Activated CD4-positive, alpha-beta T cell treated with anti-CD3 and anti-CD28 coated beads, Interleukin-2, amount 10 ng/mL, durations not matched to agents 7 days and 5 days (primary cell): ENCODE measurements at regions not wholly inside any gene's neighbourhood (a gene's known extent, or its start where the extent isn't known, plus 50 kb on each side); places are given as distances from the start of the nearest gene placed in this dataset.

ENCODE experiments used
- CTCF ChIA-PET: fragments of 350-600 bp; sonication (Branson Sonifier 250); formaldehyde crosslinking; loops from one replicate; lab custom pipeline; 2021; ENCODE audit warnings: antibody characterized with exemption; lab: Charles Lee
- POLR2A ChIA-PET: fragments of 350-600 bp; sonication (Branson Sonifier 250); formaldehyde crosslinking; loops from one replicate; lab custom pipeline; 2021; ENCODE audit warnings: antibody characterized with exemption; lab: Charles Lee
- DNase-seq: peaks from one replicate; pipeline ENCODE4 v3.0.0-alpha.2; 2020
- H3K27ac Mint-ChIP-seq: one replicate; pipeline ENCODE4 v1.8.0; 2021; ENCODE audit warnings: mild to moderate bottlenecking, moderate library complexity, mixed read lengths
- H3K27me3 Mint-ChIP-seq: one replicate; pipeline ENCODE4 v1.8.0; 2021; ENCODE audit warnings: mixed read lengths
- H3K36me3 Mint-ChIP-seq: one replicate; pipeline ENCODE4 v1.8.0; 2021; ENCODE audit warnings: low read depth, mixed read lengths
- H3K4me1 Mint-ChIP-seq: one replicate; pipeline ENCODE4 v1.8.0; 2021; ENCODE audit warnings: mixed read lengths
- H3K4me3 Mint-ChIP-seq: one replicate; pipeline ENCODE4 v1.8.0; 2021; ENCODE audit warnings: mild to moderate bottlenecking, moderate library complexity, mixed read lengths
- H3K9me3 Mint-ChIP-seq: one replicate; pipeline ENCODE4 v1.8.0; 2021; ENCODE audit warnings: mixed read lengths

DNA sequence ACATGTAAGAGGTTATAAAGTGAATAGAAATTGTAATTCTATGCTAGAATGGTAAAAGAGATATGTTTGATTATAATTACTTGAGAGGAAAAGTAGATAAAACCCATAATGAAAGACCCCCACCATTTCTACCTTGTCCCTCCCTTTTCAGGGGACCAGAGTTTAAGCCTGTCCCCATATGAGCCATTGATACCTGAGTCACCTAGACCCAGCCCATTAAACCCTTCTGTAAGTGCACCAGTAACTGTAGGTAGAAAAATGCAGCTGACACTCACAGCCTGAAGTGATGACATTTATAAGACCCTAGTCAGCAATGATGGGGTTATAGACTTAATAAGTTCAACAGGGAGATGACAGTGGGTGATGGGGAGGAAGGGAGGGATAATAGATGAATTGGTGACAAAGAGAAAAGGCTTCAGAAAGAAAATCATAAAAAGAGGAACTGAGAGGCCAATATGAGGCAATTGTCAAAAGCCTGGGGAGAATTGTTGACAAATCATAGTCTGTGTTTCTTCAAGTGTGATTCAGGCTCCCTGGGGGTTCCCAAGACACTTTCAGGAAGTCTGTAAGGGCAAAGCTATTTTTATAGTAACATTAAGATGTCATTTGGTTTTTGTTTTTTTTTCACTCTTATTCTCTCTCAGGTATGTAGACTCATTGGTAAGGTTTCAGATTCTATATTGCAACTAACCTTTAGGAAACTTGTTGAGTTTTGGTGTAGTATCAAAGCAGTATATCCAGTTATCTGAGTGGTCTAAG, 544.2 kb downstream of the SATB2 start:
- ChIA-PET POLR2A (no interaction called here), CTCF (no interaction called here)
- Mint-ChIP-seq H3K4me3 (no peak overlapping the region), H3K27me3 (no peaks in the 10 kb centered on the region), H3K36me3 (no peaks in the 10 kb centered on the region), H3K27ac (no peak overlapping the region), H3K9me3 (no peaks in the 10 kb centered on the region), H3K4me1 (no peaks in the 10 kb centered on the region)
- DNase-seq, result no peak

- Mint-ChIP-seq H3K36me3 (no peaks in the 10 kb centered on the region), H3K27me3 (no peaks in the 10 kb centered on the region)
- CTCF ChIA-PET, result no interaction called here
These were observed 548.0 kb downstream of the SATB2 start for GRCh38 chr2:198909525-198910267.

GRCh38 chr2:198905881-198906612, 551.7 kb downstream of the SATB2 start:
- POLR2A ChIA-PET, result no interaction called here
- no peaks in the 10 kb centered on the region for H3K9me3 Mint-ChIP-seq
- H3K27me3 Mint-ChIP-seq, result no peaks in the 10 kb centered on the region
- no peaks in the 10 kb centered on the region for H3K36me3 Mint-ChIP-seq
- CTCF ChIA-PET, result no interaction called here
- no peak for DNase-seq
- no peak overlapping the region for H3K27ac Mint-ChIP-seq
- no peaks in the 10 kb centered on the region for H3K4me1 Mint-ChIP-seq
- H3K4me3 Mint-ChIP-seq, result no peak overlapping the region

More at GRCh38 chr2:198909525-198910267, 548.0 kb downstream of the SATB2 start:
- DNase-seq, result no peak
- Mint-ChIP-seq H3K4me1 (no peaks in the 10 kb centered on the region), H3K9me3 (no peaks in the 10 kb centered on the region), H3K27ac (no peak overlapping the region), H3K4me3 (no peak overlapping the region)
- POLR2A ChIA-PET, result no interaction called here

DNA sequence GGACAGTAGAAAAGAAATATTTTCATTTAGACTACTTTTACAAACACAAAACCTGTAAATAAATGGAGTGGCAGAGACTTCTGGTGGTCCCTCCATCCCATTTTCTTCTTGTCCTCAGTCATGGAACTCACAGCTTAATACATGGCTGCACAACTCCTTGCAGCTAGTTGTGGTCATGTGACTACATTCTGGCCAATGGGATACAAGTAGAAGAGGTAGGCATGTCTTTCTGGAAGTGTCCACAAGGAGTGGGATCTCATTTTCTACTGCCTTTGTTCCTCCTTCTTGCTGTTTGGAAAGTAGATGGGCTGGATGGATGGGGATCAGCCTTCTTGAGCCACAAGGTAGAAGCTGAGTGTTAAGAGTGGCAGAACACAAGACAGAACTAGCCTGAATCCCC, 555.8 kb downstream of the SATB2 start:
- Mint-ChIP-seq H3K27me3 (no peaks in the 10 kb centered on the region), H3K9me3 (no peaks in the 10 kb centered on the region), H3K27ac (no peak overlapping the region), H3K4me3 (no peak overlapping the region), H3K4me1 (no peaks in the 10 kb centered on the region), H3K36me3 (no peaks in the 10 kb centered on the region)
- ChIA-PET POLR2A (no interaction called here), CTCF (no interaction called here)
- DNase-seq, result no peak

DNA sequence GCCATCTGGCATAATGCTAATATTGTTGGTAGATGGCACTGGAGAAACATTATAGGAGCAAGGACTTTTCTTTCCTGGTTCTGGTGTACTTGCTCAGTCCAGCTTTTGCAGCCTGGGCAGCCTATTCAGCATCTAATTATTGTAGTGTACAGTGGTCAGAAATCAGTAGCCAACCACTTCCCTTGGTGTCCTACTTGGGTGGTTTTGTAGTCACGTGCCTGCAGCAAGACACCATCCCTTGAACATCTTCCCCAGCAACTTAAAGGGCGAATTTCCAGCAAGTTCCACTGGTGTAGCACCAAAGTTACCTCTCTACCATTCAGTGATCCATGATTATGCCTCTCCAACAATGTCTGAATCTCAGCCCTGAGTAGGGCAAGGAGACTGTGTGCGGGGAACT, 557.6 kb downstream of the SATB2 start:
- no peak for DNase-seq
- no peak overlapping the region for H3K27ac Mint-ChIP-seq
- no peaks in the 10 kb centered on the region for H3K4me1 Mint-ChIP-seq
- no peaks in the 10 kb centered on the region for H3K9me3 Mint-ChIP-seq
- CTCF ChIA-PET, result interaction anchor here (0.6 kb wide), 1 partner anchor 29 kb away, joined by 3 read pairs; no protein-coding TSS in a partner anchor
- no peaks in the 10 kb centered on the region for H3K36me3 Mint-ChIP-seq
- POLR2A ChIA-PET, result no interaction called here
- no peaks in the 10 kb centered on the region for H3K27me3 Mint-ChIP-seq
- no peak overlapping the region for H3K4me3 Mint-ChIP-seq

DNA sequence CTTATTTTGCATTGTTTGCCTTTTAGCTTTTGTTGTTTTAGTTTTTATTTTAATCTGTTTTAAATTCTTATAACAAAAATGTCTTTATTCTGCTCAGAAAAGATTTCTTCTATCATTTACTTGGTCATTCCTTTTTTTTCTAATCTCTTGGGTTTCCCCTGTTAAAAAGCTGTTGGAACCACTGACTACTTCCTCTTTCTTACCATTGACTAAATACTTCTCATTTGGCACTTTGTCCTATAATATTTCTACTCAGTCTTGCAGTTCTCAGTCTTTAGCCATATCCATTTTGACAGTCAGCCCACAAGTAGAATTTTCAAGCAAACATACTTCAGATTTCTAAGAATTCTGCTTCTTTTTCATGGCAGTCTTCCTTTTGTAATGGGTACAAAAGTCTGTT, 567.2 kb downstream of the SATB2 start:
- Mint-ChIP-seq H3K27ac (no peak overlapping the region), H3K4me3 (no peak overlapping the region), H3K27me3 (no peaks in the 10 kb centered on the region), H3K36me3 (no peaks in the 10 kb centered on the region), H3K9me3 (no peaks in the 10 kb centered on the region), H3K4me1 (no peaks in the 10 kb centered on the region)
- DNase-seq, result no peak
- ChIA-PET CTCF (no interaction called here), POLR2A (no interaction called here)

DNA sequence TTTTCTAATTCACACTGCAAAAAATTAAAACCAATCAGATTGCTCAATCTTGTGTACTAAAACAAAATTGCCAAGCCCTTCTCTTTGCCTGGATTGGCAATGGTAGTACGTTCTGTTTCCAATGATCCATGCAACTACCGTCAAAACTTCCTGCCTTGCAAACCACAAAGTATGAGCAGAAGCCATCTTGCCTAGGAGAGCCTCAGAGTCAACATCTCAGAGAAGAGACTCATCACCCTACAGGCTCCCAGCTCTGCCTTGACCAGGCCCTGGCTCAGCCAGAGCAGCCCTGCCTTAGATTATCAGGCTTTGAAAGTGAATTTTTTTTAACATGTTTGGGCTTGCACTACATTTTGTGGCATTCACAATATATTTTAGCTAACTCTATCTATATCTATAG, 574.1 kb downstream of the SATB2 start:
- no peak for DNase-seq
- Mint-ChIP-seq H3K27me3 (no peaks in the 10 kb centered on the region), H3K9me3 (no peaks in the 10 kb centered on the region), H3K27ac (no peak overlapping the region), H3K4me3 (no peak overlapping the region), H3K4me1 (no peaks in the 10 kb centered on the region), H3K36me3 (no peaks in the 10 kb centered on the region)
- ChIA-PET CTCF (no interaction called here), POLR2A (no interaction called here)

GRCh38 chr2:198880986-198881385, 576.8 kb downstream of the SATB2 start:
- Mint-ChIP-seq H3K9me3 (no peaks in the 10 kb centered on the region), H3K36me3 (no peaks in the 10 kb centered on the region), H3K27ac (no peak overlapping the region), H3K27me3 (no peaks in the 10 kb centered on the region), H3K4me1 (no peaks in the 10 kb centered on the region), H3K4me3 (no peak overlapping the region)
- ChIA-PET POLR2A (no interaction called here), CTCF (no interaction called here)
- DNase-seq, result no peak

GRCh38 chr2:198880421-198880820, 577.3 kb downstream of the SATB2 start:
- Mint-ChIP-seq H3K4me3 (no peak overlapping the region), H3K9me3 (no peaks in the 10 kb centered on the region), H3K27ac (no peak overlapping the region), H3K36me3 (no peaks in the 10 kb centered on the region), H3K4me1 (no peaks in the 10 kb centered on the region), H3K27me3 (no peaks in the 10 kb centered on the region)
- ChIA-PET CTCF (no interaction called here), POLR2A (no interaction called here)
- DNase-seq, result no peak

DNA sequence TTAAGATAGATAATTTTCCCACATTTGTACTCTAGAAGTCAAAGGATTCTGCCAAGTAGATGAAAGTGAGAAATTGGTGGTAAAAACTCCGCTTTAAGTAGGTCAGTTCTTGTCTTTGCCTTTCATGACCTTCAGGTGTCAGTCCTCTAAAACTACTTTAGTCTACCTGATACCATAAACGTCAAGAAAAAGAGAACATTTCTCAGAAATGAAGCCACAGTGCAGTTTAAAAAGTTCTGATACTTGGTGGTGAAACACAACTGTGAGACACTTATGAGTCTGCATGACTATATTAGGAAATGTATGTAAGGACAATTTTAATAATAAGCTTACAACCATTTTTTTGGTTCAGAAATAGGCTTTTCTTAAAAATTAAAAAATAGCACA, 583.3 kb downstream of the SATB2 start:
- H3K27ac Mint-ChIP-seq, result no peak overlapping the region
- ChIA-PET POLR2A (no interaction called here), CTCF (no interaction called here)
- H3K27me3 Mint-ChIP-seq, result no peaks in the 10 kb centered on the region
- H3K4me1 Mint-ChIP-seq, result no peaks in the 10 kb centered on the region
- peaks cover 5% of the 10 kb centered on the region for H3K9me3 Mint-ChIP-seq
- H3K36me3 Mint-ChIP-seq, result no peaks in the 10 kb centered on the region
- H3K4me3 Mint-ChIP-seq, result no peak overlapping the region
- DNase-seq, result no peak

- DNase-seq, result no peak
- Mint-ChIP-seq H3K27ac (no peak overlapping the region), H3K4me1 (no peaks in the 10 kb centered on the region), H3K4me3 (no peak overlapping the region), H3K27me3 (no peaks in the 10 kb centered on the region), H3K9me3 (peaks cover 5% of the 10 kb centered on the region), H3K36me3 (no peaks in the 10 kb centered on the region)
- POLR2A ChIA-PET, result no interaction called here
- CTCF ChIA-PET, result no interaction called here
These were observed 584.0 kb downstream of the SATB2 start for GRCh38 chr2:198873503-198874471.

- Mint-ChIP-seq H3K36me3 (no peaks in the 10 kb centered on the region), H3K9me3 (peaks cover 4% of the 10 kb centered on the region), H3K27me3 (no peaks in the 10 kb centered on the region), H3K4me1 (no peaks in the 10 kb centered on the region), H3K4me3 (no peak overlapping the region), H3K27ac (no peak overlapping the region)
- POLR2A ChIA-PET, result no interaction called here
- CTCF ChIA-PET, result no interaction called here
- no peak for DNase-seq
These were observed 594.1 kb downstream of the SATB2 start for GRCh38 chr2:198863655-198864054.
